Left kidney (tissue), 1 donor: ENCODE measurements at regions not wholly inside any gene's neighbourhood (a gene's known extent, or its start where the extent isn't known, plus 50 kb on each side); places are given as distances from the start of the nearest gene placed in this dataset.

Experiments
- DNase-seq: peaks from one replicate; pipeline ENCODE4 v3.0.0-alpha.2; 2013

GRCh38 chr22:27003297-27003696 is 345.9 kb downstream of the MIAT start:
- DNase-seq, result no peak

DNA sequence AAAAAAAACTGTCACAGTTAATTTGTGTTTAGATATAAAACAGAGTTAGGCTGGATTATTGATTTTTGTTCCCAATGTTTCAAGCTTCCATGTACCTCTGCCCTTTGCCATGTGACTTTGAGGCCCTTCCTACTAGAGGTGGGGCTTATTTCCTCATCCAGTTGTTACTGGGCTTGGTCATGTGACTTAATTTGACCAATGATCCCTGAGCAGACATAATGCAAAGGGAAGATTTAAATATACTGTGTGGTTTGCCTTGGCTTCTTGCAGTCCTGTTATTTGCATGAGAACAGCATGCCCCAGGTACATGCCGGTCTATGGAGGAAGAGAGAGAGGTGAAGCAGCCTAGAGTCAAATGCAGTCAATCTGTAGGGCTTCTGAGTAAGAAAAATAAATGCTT is 347.0 kb downstream of the MIAT start:
- DNase-seq, result no peak

GRCh38 chr22:27008454-27008853 is 351.1 kb downstream of the MIAT start:
- DNase-seq, result no peak

GRCh38 chr22:27011133-27011532 is 353.7 kb downstream of the MIAT start:
- no peak for DNase-seq

DNA sequence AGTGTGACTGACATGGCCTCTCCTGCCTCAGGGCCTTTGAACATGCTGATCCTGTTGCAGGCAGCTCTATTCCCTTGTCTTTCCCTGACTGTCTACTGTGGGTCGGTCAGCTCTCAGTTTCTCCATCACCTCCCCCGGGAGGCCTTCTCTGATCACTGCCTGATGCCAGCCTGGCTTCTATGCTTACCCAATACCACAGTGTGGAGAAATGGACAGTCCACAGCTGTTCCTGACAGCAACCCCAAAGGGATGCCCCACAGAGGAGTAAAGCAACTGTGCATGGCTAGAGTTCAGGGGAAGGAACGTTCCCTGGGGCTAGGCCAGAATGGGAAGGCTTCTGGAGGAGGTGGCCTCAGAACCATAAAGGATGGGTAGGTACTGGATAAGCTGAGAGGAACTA is 354.3 kb downstream of the MIAT start:
- no peak for DNase-seq

GRCh38 chr22:27019827-27020226 is 362.4 kb downstream of the MIAT start:
- DNase-seq, result no peak

DNA sequence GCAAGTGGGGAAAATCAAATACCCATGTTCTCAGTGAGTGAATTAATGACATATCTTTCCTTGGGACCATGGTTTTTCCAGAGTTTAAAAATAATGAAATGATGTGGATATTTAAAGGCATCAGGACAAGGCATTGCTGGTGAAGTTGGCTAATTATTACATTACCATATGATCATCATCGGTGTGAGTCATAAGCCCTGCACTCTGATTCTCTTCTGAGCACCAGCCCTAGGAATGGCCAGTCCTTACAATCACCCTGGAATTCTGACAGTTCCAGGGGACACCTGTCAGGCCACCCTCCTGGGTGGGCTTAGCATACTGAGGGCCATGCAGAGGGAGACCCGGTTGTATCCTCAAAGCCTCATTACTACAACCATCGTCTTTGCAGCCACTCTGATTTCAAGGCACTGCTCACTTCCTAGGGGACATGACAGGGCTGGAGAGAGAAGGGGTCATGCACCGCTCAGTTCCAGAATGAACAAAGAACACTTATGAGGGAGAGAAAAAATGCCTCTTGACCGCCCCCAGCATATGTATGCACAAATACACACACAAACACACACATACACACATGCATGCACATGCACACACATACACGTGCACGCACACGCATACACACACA is 365.0 kb downstream of the MIAT start:
- no peak for DNase-seq

DNA sequence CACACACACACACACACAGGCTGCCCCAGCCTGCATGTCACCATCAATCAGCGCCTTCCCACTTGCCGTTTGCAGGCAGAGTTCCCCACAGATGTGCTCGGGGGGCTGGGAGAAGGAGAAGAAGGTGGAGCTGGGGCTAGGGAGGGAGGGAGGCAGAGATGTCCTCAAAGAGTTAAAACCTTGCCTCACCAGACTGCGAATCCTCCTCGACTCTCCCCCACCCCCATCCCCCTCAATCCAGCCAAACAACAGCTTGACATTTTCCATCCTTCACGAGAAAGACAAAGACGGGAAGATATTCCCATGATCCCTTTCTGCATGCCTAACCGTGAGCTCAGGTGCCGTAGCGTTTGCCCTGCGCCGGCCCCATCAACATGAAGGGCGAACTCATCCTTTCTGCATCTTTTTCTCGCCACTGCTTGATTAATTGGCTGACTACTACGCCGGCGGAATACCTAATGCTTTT is 365.5 kb downstream of the MIAT start:
- DNase-seq, result no peak

DNA sequence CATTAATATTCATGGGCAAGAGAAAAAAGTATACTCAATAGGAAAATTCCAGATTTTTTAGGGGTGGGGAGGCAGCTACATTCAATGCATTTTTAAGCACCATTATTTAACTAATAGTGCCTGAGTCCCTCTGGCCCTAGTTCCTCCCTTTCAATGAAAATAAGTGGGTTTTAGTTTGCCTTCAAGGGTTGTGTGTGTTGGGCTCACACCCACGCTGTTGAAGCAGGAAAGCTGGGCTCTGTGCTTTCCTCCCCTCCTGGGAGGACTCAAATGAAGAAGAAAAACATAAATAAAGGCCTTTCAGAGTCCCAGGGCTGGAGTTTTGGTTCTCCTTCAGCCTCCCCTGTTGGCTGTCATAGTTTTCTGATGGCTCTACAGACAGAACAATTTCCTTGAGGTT is 366.2 kb downstream of the MIAT start:
- DNase-seq, result no peak

DNA sequence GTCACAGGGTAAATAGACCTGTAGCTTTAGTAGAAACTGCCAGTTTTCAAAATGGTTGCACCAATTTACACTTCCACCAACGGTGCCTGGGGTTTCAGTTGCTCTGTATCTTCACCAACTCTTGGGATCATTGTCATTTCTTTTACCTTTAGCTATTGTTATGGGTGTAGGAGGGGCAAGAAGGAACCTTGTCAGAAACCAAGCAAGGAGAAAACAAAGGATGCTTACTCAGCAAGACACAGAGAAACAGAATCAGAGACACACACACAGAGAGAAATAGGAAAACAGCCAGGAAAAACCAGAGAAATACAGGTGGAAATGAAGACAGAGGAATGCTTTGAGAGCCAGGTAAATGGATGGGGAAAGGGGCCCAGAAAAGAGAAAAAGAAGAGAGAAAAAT is 367.6 kb downstream of the MIAT start:
- DNase-seq, result no peak

DNA sequence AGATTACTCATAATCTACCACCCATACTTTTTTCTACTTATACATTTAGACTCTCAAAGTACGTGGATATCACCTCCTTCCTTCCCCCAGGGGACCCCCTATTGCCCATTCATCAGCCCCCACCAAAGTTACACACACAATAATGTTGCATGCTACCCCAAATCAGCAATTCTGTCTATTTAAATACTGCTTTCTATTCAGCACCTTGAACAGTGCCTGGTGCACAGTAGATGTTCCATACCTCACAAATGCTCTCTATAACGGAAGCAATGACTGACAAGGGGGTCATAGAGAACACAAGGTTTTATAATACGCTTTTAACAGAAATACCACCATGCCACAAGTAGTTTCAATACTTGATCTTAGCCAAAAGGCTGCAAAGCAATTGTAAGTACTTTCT is 370.7 kb downstream of the MIAT start:
- no peak for DNase-seq

DNA sequence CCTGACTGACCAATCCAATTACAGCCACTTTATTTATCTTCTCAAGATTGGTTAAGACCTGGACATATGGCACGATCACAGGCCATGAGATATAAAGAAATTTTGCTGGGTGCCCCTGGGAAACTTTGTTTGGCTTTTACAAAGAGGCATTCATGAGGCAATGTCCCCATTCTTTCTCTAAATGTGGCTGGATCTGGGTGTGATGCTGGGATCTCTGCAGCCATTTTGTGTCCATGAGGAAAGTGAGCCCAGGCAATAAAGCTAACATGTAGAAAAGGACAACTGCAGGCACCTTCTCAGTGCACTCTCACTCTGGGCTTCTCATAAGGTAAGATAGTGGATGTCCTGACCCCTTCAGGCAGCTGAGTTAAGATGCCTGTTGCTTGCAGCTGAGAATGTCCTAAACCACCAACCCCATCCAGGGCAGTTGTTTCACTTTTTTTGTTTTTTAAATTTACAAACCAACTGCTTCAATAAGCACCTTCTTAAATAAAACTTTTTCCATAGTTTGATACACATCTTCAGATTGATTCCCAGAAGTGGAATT is 372.3 kb downstream of the MIAT start:
- DNase-seq, result no peak

GRCh38 chr22:27032091-27032761 is 374.8 kb downstream of the MIAT start:
- no peak for DNase-seq

- no peak for DNase-seq
Observed at GRCh38 chr22:27041745-27042310, 384.4 kb downstream of the MIAT start.

DNA sequence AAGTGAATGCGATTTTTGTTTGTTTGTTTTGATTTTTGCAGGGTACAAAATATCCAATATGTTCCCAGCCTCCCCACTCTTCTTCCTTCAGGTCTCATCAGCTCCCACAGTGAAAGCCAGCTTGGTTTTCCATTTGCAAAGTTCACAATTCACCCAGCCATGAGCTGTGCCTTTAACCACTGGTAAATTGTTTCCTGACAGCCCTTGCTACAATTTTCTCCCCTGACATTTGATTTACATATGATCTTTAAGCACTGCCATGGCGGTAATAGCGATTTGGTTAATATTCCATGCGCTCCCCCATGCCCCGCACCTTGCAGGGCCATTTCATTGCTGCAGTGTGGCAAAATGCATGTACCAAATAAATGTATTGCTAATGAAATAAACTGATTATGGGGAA is 385.9 kb downstream of the MIAT start:
- no peak for DNase-seq

DNA sequence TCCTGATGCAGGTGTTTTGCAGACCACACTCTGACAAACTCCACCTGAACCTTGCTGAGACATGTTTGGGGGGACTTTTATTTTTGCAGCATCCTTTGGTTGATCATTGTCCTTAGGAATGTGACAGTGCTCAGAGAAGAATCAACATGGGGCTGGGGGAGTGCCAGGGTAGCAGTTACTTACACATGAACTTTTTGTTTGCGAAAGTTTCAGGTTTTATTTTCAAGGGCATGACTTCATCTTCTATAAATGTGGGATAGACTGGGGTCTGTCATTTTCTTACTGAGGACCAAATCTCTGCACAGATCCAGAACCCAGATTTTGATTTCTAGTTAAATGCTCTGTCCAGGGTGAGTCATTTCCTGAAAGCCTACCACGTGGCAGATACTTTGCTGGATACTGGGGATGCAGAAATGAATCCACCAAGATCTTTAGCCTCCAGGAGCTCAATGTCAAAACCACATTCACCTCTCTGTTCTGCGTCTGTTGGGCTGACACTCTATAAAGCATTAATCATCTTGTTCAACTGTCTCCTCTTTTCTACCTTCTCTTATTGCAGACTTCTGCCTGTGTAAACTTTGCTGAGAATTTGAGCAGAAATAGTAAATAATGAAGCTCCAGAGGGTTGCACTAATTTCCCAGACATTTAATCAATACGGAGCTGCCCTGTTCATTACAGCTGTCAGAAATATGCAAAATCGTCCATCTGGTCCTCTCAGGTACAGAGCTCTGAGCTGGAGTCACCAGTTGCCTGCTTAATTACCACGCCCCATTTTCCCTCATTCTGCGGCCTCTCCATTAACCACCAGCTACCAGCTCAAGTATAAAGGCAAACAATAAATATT is 387.9 kb downstream of the MIAT start:
- DNase-seq, result no peak

DNA sequence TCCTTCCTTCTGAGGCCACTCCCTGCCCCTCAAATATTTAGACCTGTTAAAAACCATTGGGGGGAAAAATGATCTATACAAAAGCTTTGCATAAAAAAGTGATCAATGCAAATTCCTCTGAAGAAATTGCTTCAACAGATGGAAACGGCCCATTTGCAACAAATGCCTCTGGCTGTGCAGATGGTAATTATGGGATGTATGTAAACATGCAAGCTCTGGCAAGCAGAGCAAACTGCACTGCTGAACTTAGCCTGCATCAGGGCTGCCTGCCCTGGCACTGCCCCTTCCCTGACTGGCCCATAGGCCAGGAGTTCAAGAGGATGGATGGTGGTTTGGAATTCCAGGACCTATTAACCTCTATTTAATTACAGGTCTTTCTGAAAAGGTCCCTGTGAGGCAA is 388.7 kb downstream of the MIAT start:
- no peak for DNase-seq

GRCh38 chr22:27046603-27047002 is 389.2 kb downstream of the MIAT start:
- no peak for DNase-seq

DNA sequence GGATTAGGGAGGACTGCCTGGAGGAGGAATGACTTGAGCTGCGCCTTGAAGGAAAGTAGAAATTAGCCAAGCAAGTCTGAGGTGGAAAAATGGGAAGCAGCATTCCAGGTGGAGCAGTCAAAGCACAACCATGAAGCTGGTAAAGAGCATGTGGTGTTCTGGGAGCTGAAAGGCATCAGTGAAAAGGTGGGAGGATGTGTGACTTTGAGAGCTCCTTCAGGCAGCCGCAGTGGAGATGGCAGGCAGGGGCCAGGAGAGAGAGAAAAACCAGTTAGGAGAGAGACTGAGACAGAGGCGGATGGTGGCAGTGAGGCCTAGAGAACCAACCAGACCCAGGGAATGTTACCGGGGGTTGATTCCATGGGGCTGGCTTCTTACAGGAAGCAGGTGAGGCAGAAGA is 393.4 kb downstream of the MIAT start:
- DNase-seq, result no peak

- no peak for DNase-seq
Observed at GRCh38 chr22:27051407-27051806, 394.0 kb downstream of the MIAT start.

- DNase-seq, result no peak
Observed at GRCh38 chr22:27057717-27058116, 400.3 kb downstream of the MIAT start.

DNA sequence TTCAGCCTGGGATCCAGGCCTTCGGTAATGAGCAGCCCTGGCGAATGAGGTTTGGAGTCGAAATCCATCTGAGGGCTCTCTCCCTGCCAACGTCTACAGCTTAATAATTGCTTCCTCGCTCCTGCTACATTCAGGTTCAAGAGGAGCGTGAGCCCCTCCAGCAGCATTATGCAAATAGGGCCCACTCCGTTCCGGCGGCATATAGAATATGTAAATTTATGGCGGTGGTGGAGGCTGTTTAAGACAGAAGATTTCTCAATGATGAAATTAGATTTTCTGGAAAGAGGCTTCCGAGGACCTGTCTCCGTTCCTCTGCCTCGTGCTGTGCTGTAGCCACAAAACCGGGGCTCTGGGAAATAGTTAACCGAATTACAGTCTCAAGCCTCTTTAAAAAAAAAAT is 402.8 kb downstream of the MIAT start:
- DNase-seq, result no peak

DNA sequence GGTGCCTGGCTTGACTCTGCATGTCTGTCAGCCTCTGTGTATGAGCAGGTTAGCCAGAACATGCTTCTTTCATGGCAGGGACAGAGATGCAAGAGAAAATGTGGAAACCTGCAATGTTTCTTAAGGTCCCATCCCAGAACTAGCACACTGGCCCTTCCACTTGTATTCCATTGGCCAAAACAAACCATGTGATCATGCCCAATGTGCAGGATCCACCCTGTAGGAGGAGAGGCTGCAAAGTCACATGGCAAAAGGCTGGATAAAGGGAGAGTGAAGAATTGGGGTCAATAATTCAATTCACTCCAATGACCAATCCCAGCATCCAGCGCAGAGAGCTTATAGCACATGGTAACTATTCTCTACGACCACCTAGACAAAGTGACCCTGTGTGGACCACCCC is 405.5 kb downstream of the MIAT start:
- no peak for DNase-seq
